H1 (cell line): ENCODE measurements at regions not wholly inside any gene's neighbourhood (a gene's known extent, or its start where the extent isn't known, plus 50 kb on each side); places are given as distances from the start of the nearest gene placed in this dataset.

Source experiments
- ATF2 ChIP-seq: IDR thresholded peaks from 2 replicates; pipeline ENCODE4 v1.6.1; 2012; ENCODE audit warnings: low read length, inconsistent platforms
- KDM1A ChIP-seq: fragments of 200-600, 300-600 bp; sonication (generic); IDR thresholded peaks from 2 replicates; pipeline ENCODE4 v1.7.1; 2016; ENCODE audit warnings: mild to moderate bottlenecking, low read length, borderline replicate concordance

GRCh38 chr2:226625946-226626345, 173.7 kb downstream of the IRS1 start (continued):
- TF ChIP-seq ATF2 (no peak), KDM1A (no peak)
